ENCODE measurements at regions not wholly inside any gene's neighbourhood (a gene's known extent, or its start where the extent isn't known, plus 50 kb on each side); places are given as distances from the start of the nearest gene placed in this dataset.

DNA sequence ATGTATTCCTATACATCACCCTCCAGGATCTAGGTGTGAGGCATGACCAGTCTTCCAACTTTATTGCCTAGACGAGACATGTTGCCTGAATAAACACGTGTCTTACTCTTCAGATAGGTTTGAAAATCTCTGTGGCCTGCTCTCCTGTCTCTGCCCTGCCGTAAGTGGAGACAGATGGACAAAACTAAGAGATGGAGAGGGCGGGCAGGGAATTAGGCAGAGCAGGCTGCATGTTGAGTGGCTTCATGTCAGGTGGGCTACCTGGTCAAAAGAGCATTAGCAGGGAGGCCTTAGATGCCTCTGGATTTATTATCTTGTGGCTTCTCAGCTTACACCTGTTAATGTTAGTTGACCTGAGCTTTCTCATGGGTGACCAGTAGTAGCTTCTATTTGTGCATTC lies 59.0 kb upstream of the TULP4 start:
- peaks cover 4% of the 10 kb centered on the region for H3K4me1 ChIP-seq (ENCODE audit: control insufficient read depth, insufficient read depth, low read length)
- in situ Hi-C loops (cut with MboI) (no loop called here), intact Hi-C loops (cut with micrococcal nuclease; ENCODE audit: unreplicated experiment) (no loop called here)
- FAIRE-seq, result no peak
- 98% methylated on average over 4 of the region's 4 CpGs for WGBS (ENCODE audit: insufficient coverage, insufficient replicate concordance, low lambda C conversion rate, missing lambda C conversion rate)
- H3K9ac ChIP-seq (ENCODE audit: control insufficient read depth, insufficient read depth, low read length), result no peak overlapping the region
- no peak for DNase-seq (ENCODE audit: low read depth, low spot score)
- RAD21 ChIA-PET (ENCODE audit: unreplicated experiment), result no interaction called here
- no peak for TF ChIP-seq SIN3A (IDR thresholded peaks at IDR 0.05; ENCODE audit: low read depth, low read length)
- TF ChIP-seq, protein P1, sequence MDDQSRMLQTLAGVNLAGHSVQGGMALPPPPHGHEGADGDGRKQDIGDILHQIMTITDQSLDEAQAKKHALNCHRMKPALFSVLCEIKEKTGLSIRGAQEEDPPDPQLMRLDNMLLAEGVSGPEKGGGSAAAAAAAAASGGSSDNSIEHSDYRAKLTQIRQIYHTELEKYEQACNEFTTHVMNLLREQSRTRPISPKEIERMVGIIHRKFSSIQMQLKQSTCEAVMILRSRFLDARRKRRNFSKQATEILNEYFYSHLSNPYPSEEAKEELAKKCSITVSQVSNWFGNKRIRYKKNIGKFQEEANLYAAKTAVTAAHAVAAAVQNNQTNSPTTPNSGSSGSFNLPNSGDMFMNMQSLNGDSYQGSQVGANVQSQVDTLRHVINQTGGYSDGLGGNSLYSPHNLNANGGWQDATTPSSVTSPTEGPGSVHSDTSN (IDR thresholded peaks at IDR 0.05; ENCODE audit: insufficient replicate concordance, low read depth, low read length), result no peak
- H2AFZ ChIP-seq (ENCODE audit: control insufficient read depth, low read depth, low read length), result no peak overlapping the region
- CTCF ChIA-PET, result no interaction called here
- H3K79me2 ChIP-seq (ENCODE audit: control insufficient read depth, insufficient read depth, low read length), result peaks cover 12% of the 10 kb centered on the region
- POLR2A ChIA-PET, result no interaction called here
- H3K27ac ChIP-seq (ENCODE audit: control insufficient read depth, insufficient read depth), result no peak overlapping the region
- H3K36me3 ChIP-seq (ENCODE audit: control insufficient read depth in 2 of 2, insufficient read depth in 2 of 2, low read length in 1 of 2), result no peaks in the 10 kb centered on the region
- no TSS peak for BruUV-seq (replicated peaks)
- no peaks in the 10 kb centered on the region for H3K27me3 ChIP-seq (replicated peaks in 1 of 2; ENCODE audit: control insufficient read depth in 2 of 2, insufficient read depth in 2 of 2, low read length in 1 of 2)
- ATAC-seq, result no peak
- H3K4me2 ChIP-seq (ENCODE audit: control insufficient read depth, insufficient read depth), result no peak overlapping the region
- SMC1A ChIA-PET (ENCODE audit: uncharacterized antibody, unreplicated experiment), result no interaction called here
- H4K20me1 ChIP-seq (ENCODE audit: control insufficient read depth, insufficient read depth), result no peaks in the 10 kb centered on the region
- no peak overlapping the region for H3K4me3 ChIP-seq
- no peaks in the 10 kb centered on the region for H3K9me3 ChIP-seq (replicated peaks; ENCODE audit: control insufficient read depth, insufficient read depth, low read length)

DNA sequence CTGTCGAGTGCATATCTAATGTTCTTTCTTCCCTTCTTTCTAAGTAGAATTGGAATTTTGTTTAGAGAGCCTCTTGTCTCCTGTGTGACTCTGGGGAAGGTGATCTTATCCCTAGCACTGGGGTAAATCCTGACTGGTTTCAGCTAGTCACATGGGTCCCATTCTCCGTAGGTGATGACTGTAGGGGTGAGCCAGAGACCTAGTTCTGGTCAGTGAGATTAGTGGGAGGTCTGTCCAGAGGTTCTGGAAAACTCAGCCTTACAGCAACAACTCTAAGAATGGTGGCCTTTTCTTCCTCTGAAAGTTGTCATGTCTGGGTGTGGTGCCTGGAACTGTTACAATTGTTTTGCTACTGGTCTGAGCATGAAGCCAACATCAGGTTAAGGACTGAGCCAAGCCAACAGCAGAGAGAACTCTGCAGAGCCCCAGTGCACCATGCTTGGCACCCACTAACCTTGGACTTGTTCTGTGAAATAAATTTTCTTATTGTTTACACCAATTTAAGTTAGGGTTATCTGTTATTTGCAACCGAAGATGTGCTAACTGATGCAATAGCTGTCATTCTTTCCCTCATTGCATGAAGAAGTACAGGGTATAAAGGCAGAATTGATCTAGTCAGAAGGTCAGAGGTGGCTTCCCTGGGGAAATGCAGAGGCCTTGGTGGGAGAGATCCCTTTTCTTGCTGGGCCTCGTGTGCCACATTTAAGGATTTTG lies 56.8 kb upstream of the TULP4 start:
- ATAC-seq, result no peak
- no peaks in the 10 kb centered on the region for H3K27me3 ChIP-seq (replicated peaks in 1 of 2; ENCODE audit: control insufficient read depth in 2 of 2, insufficient read depth in 2 of 2, low read length in 1 of 2)
- no peak for DNase-seq (ENCODE audit: low read depth, low spot score)
- H3K79me2 ChIP-seq (ENCODE audit: control insufficient read depth, insufficient read depth, low read length), result peaks cover 13% of the 10 kb centered on the region
- H3K4me1 ChIP-seq (ENCODE audit: control insufficient read depth, insufficient read depth, low read length), result peaks cover 4% of the 10 kb centered on the region
- H3K27ac ChIP-seq (ENCODE audit: control insufficient read depth, insufficient read depth), result no peak overlapping the region
- H4K20me1 ChIP-seq (ENCODE audit: control insufficient read depth, insufficient read depth), result no peaks in the 10 kb centered on the region
- SMC1A ChIA-PET (ENCODE audit: uncharacterized antibody, unreplicated experiment), result no interaction called here
- H3K4me3 ChIP-seq, result no peak overlapping the region
- H3K4me2 ChIP-seq (ENCODE audit: control insufficient read depth, insufficient read depth), result no peak overlapping the region
- no peak for FAIRE-seq
- CTCF ChIA-PET, result no interaction called here
- no peak overlapping the region for H2AFZ ChIP-seq (ENCODE audit: control insufficient read depth, low read depth, low read length)
- RAD21 ChIA-PET (ENCODE audit: unreplicated experiment), result no interaction called here
- no peak overlapping the region for H3K9ac ChIP-seq (ENCODE audit: control insufficient read depth, insufficient read depth, low read length)
- BruUV-seq (replicated peaks), result no TSS peak
- no peaks in the 10 kb centered on the region for H3K9me3 ChIP-seq (replicated peaks; ENCODE audit: control insufficient read depth, insufficient read depth, low read length)
- intact Hi-C loops (cut with micrococcal nuclease; ENCODE audit: unreplicated experiment), result no loop called here
- TF ChIP-seq YBX1 (IDR thresholded peaks at IDR 0.05) (no peak), ZZZ3 (IDR thresholded peaks at IDR 0.05; ENCODE audit: control insufficient read depth, insufficient read length, low read depth) (no peak), POLR2A (IDR thresholded peaks at IDR 0.05; ENCODE audit: low read depth, low read length) (no peak), JUND (IDR thresholded peaks at IDR 0.05; ENCODE audit: low read depth, low read length) (no peak), ASH2L (IDR thresholded peaks at IDR 0.05; ENCODE audit: borderline replicate concordance, low read depth) (no peak), SIN3A (IDR thresholded peaks at IDR 0.05; ENCODE audit: low read depth, low read length) (no peak), POLR2AphosphoS5 (IDR thresholded peaks at IDR 0.05; ENCODE audit: low read length) (no peak), EZH2 (IDR thresholded peaks at IDR 0.05; ENCODE audit: borderline replicate concordance, control insufficient read depth, low read depth, low read length) (no peak), MEF2A (IDR thresholded peaks at IDR 0.05; ENCODE audit: insufficient read depth, low read depth, low read length) (no peak), RFX5 (IDR thresholded peaks at IDR 0.05; ENCODE audit: low read depth, low read length) (no peak)
- TF ChIP-seq, protein P2, sequence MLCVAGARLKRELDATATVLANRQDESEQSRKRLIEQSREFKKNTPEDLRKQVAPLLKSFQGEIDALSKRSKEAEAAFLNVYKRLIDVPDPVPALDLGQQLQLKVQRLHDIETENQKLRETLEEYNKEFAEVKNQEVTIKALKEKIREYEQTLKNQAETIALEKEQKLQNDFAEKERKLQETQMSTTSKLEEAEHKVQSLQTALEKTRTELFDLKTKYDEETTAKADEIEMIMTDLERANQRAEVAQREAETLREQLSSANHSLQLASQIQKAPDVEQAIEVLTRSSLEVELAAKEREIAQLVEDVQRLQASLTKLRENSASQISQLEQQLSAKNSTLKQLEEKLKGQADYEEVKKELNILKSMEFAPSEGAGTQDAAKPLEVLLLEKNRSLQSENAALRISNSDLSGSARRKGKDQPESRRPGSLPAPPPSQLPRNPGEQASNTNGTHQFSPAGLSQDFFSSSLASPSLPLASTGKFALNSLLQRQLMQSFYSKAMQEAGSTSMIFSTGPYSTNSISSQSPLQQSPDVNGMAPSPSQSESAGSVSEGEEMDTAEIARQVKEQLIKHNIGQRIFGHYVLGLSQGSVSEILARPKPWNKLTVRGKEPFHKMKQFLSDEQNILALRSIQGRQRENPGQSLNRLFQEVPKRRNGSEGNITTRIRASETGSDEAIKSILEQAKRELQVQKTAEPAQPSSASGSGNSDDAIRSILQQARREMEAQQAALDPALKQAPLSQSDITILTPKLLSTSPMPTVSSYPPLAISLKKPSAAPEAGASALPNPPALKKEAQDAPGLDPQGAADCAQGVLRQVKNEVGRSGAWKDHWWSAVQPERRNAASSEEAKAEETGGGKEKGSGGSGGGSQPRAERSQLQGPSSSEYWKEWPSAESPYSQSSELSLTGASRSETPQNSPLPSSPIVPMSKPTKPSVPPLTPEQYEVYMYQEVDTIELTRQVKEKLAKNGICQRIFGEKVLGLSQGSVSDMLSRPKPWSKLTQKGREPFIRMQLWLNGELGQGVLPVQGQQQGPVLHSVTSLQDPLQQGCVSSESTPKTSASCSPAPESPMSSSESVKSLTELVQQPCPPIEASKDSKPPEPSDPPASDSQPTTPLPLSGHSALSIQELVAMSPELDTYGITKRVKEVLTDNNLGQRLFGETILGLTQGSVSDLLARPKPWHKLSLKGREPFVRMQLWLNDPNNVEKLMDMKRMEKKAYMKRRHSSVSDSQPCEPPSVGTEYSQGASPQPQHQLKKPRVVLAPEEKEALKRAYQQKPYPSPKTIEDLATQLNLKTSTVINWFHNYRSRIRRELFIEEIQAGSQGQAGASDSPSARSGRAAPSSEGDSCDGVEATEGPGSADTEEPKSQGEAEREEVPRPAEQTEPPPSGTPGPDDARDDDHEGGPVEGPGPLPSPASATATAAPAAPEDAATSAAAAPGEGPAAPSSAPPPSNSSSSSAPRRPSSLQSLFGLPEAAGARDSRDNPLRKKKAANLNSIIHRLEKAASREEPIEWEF (IDR thresholded peaks at IDR 0.05; ENCODE audit: insufficient replicate concordance, low read depth, low read length), result no peak
- POLR2A ChIA-PET, result interaction anchor here (0.5 to 1.3 kb wide), 3 partner anchors 8 to 198 kb away, joined by 3 to 4 read pairs (median 3); no protein-coding TSS in a partner anchor
- H3K36me3 ChIP-seq (ENCODE audit: control insufficient read depth in 2 of 2, insufficient read depth in 2 of 2, low read length in 1 of 2), result no peaks in the 10 kb centered on the region; a peak in 1 of 4 replicates
- 98% methylated on average over 4 of the region's 4 CpGs for WGBS (ENCODE audit: insufficient coverage, insufficient replicate concordance, low lambda C conversion rate, missing lambda C conversion rate)
- in situ Hi-C loops (cut with MboI), result no loop called here
